Osteoblast (primary cell): ENCODE measurements at regions not wholly inside any gene's neighbourhood (a gene's known extent, or its start where the extent isn't known, plus 50 kb on each side); places are given as distances from the start of the nearest gene placed in this dataset.

Experiments used
- DNase-seq: peaks from one replicate; pipeline ENCODE4 v3.0.0; 2011; ENCODE audit warnings: low spot score, mixed read lengths; ENCODE audit not compliant: insufficient read length; ENCODE audit errors: missing footprints
- H2AFZ ChIP-seq: 2 replicates; pipeline ENCODE4 v1.6.0; 2011; ENCODE audit warnings: mild to moderate bottlenecking, low read length
- H3K27ac ChIP-seq: 2 replicates; pipeline ENCODE4 v1.5.1; 2011; ENCODE audit warnings: mild to moderate bottlenecking, low read depth, low read length, moderate library complexity
- H3K27me3 ChIP-seq: 2 replicates; pipeline ENCODE4 v1.6.0; 2012; ENCODE audit warnings: mild to moderate bottlenecking, control low read depth, inconsistent platforms, low read length, moderate library complexity; ENCODE audit not compliant: insufficient read depth
- H3K36me3 ChIP-seq: 2 replicates; pipeline ENCODE4 v1.5.1; 2011; ENCODE audit warnings: mild to moderate bottlenecking, low read length, control low read depth, moderate library complexity; ENCODE audit not compliant: insufficient read depth
- H3K4me1 ChIP-seq: 2 replicates; pipeline ENCODE4 v1.5.1; 2011; ENCODE audit warnings: mild to moderate bottlenecking, low read length, control low read depth, moderate library complexity; ENCODE audit not compliant: insufficient read depth
- H3K4me2 ChIP-seq: 2 replicates; pipeline ENCODE4 v1.6.0; 2011; ENCODE audit warnings: mild to moderate bottlenecking, low read length; ENCODE audit not compliant: insufficient read depth
- H3K4me3 ChIP-seq: fragments of 200-600 bp; sonication (generic); 3 replicates; pipeline ENCODE4 v1.5.1; 2012; ENCODE audit warnings: mild to moderate bottlenecking, low read length, inconsistent platforms; ENCODE audit not compliant: insufficient read depth
- H3K79me2 ChIP-seq: 2 replicates; pipeline ENCODE4 v1.6.0; 2012; ENCODE audit warnings: mild to moderate bottlenecking, low read length, control low read depth, inconsistent platforms; ENCODE audit not compliant: insufficient read depth
- H3K9me3 ChIP-seq: 2 replicates; pipeline ENCODE4 v1.5.1; 2011; ENCODE audit warnings: low read depth, low read length, control low read depth
- H4K20me1 ChIP-seq: 2 replicates; pipeline ENCODE4 v1.6.0; 2012; ENCODE audit warnings: mild to moderate bottlenecking, low read length, control low read depth; ENCODE audit not compliant: insufficient read depth
- CTCF ChIP-seq: IDR thresholded peaks from 2 replicates; pipeline ENCODE4 v1.5.1; 2011; ENCODE audit warnings: mild to moderate bottlenecking, low read depth, low read length, moderate library complexity; ENCODE audit errors: extremely low read depth

- Histone ChIP-seq H3K4me2 (no peak overlapping the region), H3K4me3 (no peak overlapping the region), H3K36me3 (no peaks in the 10 kb centered on the region), H3K79me2 (no peaks in the 10 kb centered on the region), H3K27ac (no peak overlapping the region), H3K27me3 (no peaks in the 10 kb centered on the region), H2AFZ (no peak overlapping the region), H3K9me3 (no peaks in the 10 kb centered on the region), H3K4me1 (no peaks in the 10 kb centered on the region), H4K20me1 (no peaks in the 10 kb centered on the region)
- DNase-seq = no peak
- TF ChIP-seq CTCF = no peak
Measured at GRCh38 chr6:90753820-90754643, 167.2 kb upstream of the MAP3K7 start.

GRCh38 chr6:90739802-90740201 is 152.9 kb upstream of the MAP3K7 start:
- no peak overlapping the region for H3K4me3 ChIP-seq
- H3K27me3 ChIP-seq = no peaks in the 10 kb centered on the region
- DNase-seq = no peak
- H3K36me3 ChIP-seq = no peaks in the 10 kb centered on the region
- H2AFZ ChIP-seq = no peak overlapping the region
- H3K4me2 ChIP-seq = no peak overlapping the region
- no peaks in the 10 kb centered on the region for H4K20me1 ChIP-seq
- no peak overlapping the region for H3K27ac ChIP-seq
- no peaks in the 10 kb centered on the region for H3K9me3 ChIP-seq
- no peaks in the 10 kb centered on the region for H3K79me2 ChIP-seq
- no peaks in the 10 kb centered on the region for H3K4me1 ChIP-seq
- no peak for TF ChIP-seq CTCF

- no peaks in the 10 kb centered on the region for H3K36me3 ChIP-seq
- no peak overlapping the region for H3K4me2 ChIP-seq
- no peaks in the 10 kb centered on the region for H3K9me3 ChIP-seq
- no peaks in the 10 kb centered on the region for H4K20me1 ChIP-seq
- no peaks in the 10 kb centered on the region for H3K79me2 ChIP-seq
- TF ChIP-seq CTCF = no peak
- no peaks in the 10 kb centered on the region for H3K4me1 ChIP-seq
- H3K4me3 ChIP-seq = no peak overlapping the region
- DNase-seq = no peak
- no peak overlapping the region for H2AFZ ChIP-seq
- no peaks in the 10 kb centered on the region for H3K27me3 ChIP-seq
- no peak overlapping the region for H3K27ac ChIP-seq
Measured at GRCh38 chr6:90739339-90739738, 152.5 kb upstream of the MAP3K7 start.

- Histone ChIP-seq H3K79me2 (no peaks in the 10 kb centered on the region), H3K36me3 (no peaks in the 10 kb centered on the region), H3K27me3 (no peaks in the 10 kb centered on the region), H2AFZ (no peak overlapping the region), H3K9me3 (no peaks in the 10 kb centered on the region), H3K27ac (no peak overlapping the region), H4K20me1 (no peaks in the 10 kb centered on the region), H3K4me3 (no peak overlapping the region), H3K4me1 (no peaks in the 10 kb centered on the region), H3K4me2 (no peak overlapping the region)
- no peak for TF ChIP-seq CTCF
- DNase-seq = no peak
Measured at GRCh38 chr6:90730151-90730673, 143.3 kb upstream of the MAP3K7 start.
